Activated naive CD8-positive, alpha-beta T cell treated with anti-CD3 and anti-CD28 coated beads, Interleukin-2, amount 10 ng/mL, durations not matched to agents 7 days and 5 days (primary cell): ENCODE measurements at regions not wholly inside any gene's neighbourhood (a gene's known extent, or its start where the extent isn't known, plus 50 kb on each side); places are given as distances from the start of the nearest gene placed in this dataset.
"Not testable (repeated sequence)": the region's sequence is repeated elsewhere in the genome, so short reads cannot be mapped to it uniquely, and the experiment has no call there.

ENCODE experiments used
- ATAC-seq: fragments of 150-1000 bp; cut with Tn5 transposase; one replicate; pipeline ENCODE4 v1.10.0; 2021; ENCODE audit warnings: low read depth, moderate library complexity
- POLR2A ChIA-PET: fragments of 350-600 bp; sonication (Branson Sonifier 250); formaldehyde crosslinking; loops from one replicate; lab custom pipeline; 2021; ENCODE audit warnings: antibody characterized with exemption; lab: Charles Lee
- DNase-seq: peaks from one replicate; pipeline ENCODE4 v3.0.0; 2021
- H3K27ac Mint-ChIP-seq: one replicate; pipeline ENCODE4 v1.8.0; 2022; ENCODE audit warnings: mild to moderate bottlenecking, mixed read lengths
- H3K27me3 Mint-ChIP-seq: one replicate; pipeline ENCODE4 v1.8.0; 2022; ENCODE audit warnings: mild to moderate bottlenecking, moderate library complexity, mixed read lengths
- H3K36me3 Mint-ChIP-seq: one replicate; pipeline ENCODE4 v1.8.0; 2021; ENCODE audit warnings: mild to moderate bottlenecking, mixed read lengths
- H3K4me1 Mint-ChIP-seq: one replicate; pipeline ENCODE4 v1.8.0; 2021; ENCODE audit warnings: mixed read lengths
- H3K4me3 Mint-ChIP-seq: one replicate; pipeline ENCODE4 v1.8.0; 2022; ENCODE audit warnings: mild to moderate bottlenecking, moderate library complexity, mixed read lengths
- H3K9me3 Mint-ChIP-seq: one replicate; pipeline ENCODE4 v1.8.0; 2021; ENCODE audit warnings: mixed read lengths

- Mint-ChIP-seq H3K36me3 (no peaks in the 10 kb centered on the region), H3K4me3 (no peak overlapping the region), H3K27ac (no peak overlapping the region), H3K27me3 (no peaks in the 10 kb centered on the region), H3K9me3 (no peaks in the 10 kb centered on the region), H3K4me1 (peaks cover 2% of the 10 kb centered on the region)
- ATAC-seq (no peak), DNase-seq (no peak)
- POLR2A ChIA-PET: no interaction called here
These were observed 73.7 kb downstream of the GEMIN8 start for GRCh38 chrX:13955975-13956374.

- DNase-seq: no peak
- Mint-ChIP-seq H3K27ac (no peak overlapping the region), H3K9me3 (no peaks in the 10 kb centered on the region), H3K27me3 (peaks cover 2% of the 10 kb centered on the region), H3K4me3 (no peak overlapping the region), H3K36me3 (no peaks in the 10 kb centered on the region), H3K4me1 (peaks cover 2% of the 10 kb centered on the region)
- POLR2A ChIA-PET: no interaction called here
- no peak for ATAC-seq
These were observed 74.5 kb downstream of the GEMIN8 start for GRCh38 chrX:13955095-13955647.

- ATAC-seq: no peak
- Mint-ChIP-seq H3K27me3 (peaks cover 2% of the 10 kb centered on the region), H3K27ac (no peak overlapping the region), H3K36me3 (no peaks in the 10 kb centered on the region), H3K9me3 (no peaks in the 10 kb centered on the region), H3K4me1 (no peaks in the 10 kb centered on the region), H3K4me3 (no peak overlapping the region)
- no peak for DNase-seq
- POLR2A ChIA-PET: no interaction called here
These were observed 77.1 kb downstream of the GEMIN8 start for GRCh38 chrX:13952581-13952980.

DNA sequence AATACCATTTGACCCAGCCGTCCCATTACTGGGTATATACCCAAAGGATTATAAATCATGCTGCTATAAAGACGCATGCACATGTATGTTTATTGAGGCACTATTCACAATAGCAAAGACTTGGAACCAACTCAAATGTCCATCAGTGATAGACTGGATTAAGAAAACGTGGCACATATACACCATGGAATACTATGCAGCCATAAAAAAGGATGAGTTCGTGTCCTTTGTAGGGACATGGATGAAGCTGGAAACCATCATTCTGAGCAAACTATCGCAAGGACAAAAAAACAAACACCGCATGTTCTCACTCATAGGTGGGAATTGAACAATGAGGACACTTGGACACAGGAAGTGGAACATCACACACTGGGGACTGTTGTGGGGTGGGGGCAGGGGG lies 83.5 kb downstream of the GEMIN8 start:
- H3K4me1 Mint-ChIP-seq, ATAC-seq: not testable (repeated sequence)

DNA sequence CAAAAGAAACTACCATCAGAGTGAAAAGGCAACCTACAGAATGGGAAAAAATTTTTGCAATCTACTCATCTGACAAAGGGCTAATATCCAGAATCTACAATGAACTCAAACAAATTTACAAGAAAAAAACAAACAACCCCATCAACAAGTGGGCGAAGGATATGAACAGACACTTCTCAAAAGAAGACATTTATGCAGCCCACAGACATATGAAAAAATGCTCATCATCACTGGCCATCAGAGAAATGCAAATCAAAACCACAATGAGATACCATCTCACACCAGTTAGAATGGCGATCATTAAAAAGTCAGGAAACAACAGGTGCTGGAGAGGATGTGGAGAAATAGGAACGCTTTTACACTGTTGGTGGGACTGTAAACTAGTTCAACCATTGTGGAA lies 83.9 kb downstream of the GEMIN8 start:
- POLR2A ChIA-PET, H3K4me3 Mint-ChIP-seq, H3K36me3 Mint-ChIP-seq, H3K4me1 Mint-ChIP-seq, H3K27ac Mint-ChIP-seq, DNase-seq, ATAC-seq, H3K27me3 Mint-ChIP-seq, H3K9me3 Mint-ChIP-seq: not testable (repeated sequence)

More for the DNA sequence above, 83.5 kb downstream of the GEMIN8 start:
- POLR2A ChIA-PET, H3K4me3 Mint-ChIP-seq, H3K9me3 Mint-ChIP-seq, H3K27ac Mint-ChIP-seq, DNase-seq, H3K27me3 Mint-ChIP-seq, H3K36me3 Mint-ChIP-seq: not testable (repeated sequence)

GRCh38 chrX:13940671-13941070 lies 89.0 kb downstream of the GEMIN8 start:
- Mint-ChIP-seq H3K4me1 (no peaks in the 10 kb centered on the region), H3K27me3 (peaks cover 31% of the 10 kb centered on the region), H3K4me3 (no peak overlapping the region), H3K9me3 (no peaks in the 10 kb centered on the region), H3K27ac (no peak overlapping the region), H3K36me3 (no peaks in the 10 kb centered on the region)
- POLR2A ChIA-PET: no interaction called here
- DNase-seq (no peak), ATAC-seq (no peak)

DNA sequence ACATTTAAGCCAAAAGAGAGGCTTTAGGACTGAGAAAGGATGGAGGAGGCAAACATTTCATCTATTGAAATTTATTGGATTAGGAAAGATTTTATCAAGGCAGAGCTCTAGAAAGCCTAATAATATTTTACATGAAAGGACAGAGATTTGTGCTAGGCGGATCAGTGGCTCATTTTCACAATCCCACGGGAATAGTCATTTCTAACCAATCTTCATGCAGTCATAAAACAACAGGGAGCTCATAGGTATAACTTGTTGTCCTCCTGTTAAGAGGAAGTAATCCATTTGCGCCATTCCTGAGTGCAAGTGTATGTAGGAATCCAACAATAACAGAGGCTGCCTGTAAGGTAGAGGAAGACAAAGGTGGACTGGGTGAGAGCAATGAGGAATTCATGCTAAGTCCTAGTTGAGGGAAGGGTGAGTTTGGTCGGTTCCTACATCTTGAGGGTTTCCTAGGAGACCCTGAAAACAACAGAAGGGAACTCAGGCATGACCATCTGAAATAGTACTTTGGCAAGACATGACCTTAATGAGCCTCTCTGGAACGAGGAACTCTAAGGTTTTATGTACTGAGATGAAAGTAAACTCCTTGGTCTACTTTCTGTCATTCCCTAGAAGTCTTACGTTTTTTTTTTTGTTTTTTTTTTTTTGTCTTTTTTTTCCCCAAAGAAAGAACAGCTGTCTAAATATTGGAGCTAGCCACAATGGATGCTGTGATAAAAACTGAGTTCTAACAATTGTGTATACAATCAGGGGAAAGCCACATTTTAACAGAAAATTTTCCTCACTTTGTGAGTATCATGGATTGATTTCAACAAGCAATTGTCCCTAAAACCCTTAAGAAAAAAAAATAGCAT lies 89.7 kb downstream of the GEMIN8 start:
- DNase-seq (no peak), ATAC-seq (no peak)
- H3K36me3 Mint-ChIP-seq: no peaks in the 10 kb centered on the region
- H3K27ac Mint-ChIP-seq: no peak overlapping the region
- no peaks in the 10 kb centered on the region for H3K9me3 Mint-ChIP-seq
- H3K27me3 Mint-ChIP-seq: peaks cover 31% of the 10 kb centered on the region
- H3K4me1 Mint-ChIP-seq: no peaks in the 10 kb centered on the region
- POLR2A ChIA-PET: no interaction called here
- H3K4me3 Mint-ChIP-seq: no peak overlapping the region

- H3K27ac Mint-ChIP-seq: no peak overlapping the region
- no peaks in the 10 kb centered on the region for H3K36me3 Mint-ChIP-seq
- no peaks in the 10 kb centered on the region for H3K9me3 Mint-ChIP-seq
- DNase-seq (no peak), ATAC-seq (no peak)
- H3K27me3 Mint-ChIP-seq: peaks cover 34% of the 10 kb centered on the region
- peak overlapping the region; percentile 49 for H3K4me3 Mint-ChIP-seq
- POLR2A ChIA-PET: no interaction called here
- H3K4me1 Mint-ChIP-seq: no peaks in the 10 kb centered on the region
These were observed 90.7 kb downstream of the GEMIN8 start for GRCh38 chrX:13938829-13939530.

GRCh38 chrX:13938051-13938828 lies 91.5 kb downstream of the GEMIN8 start:
- DNase-seq: peak; percentile 24
- H3K9me3 Mint-ChIP-seq: no peaks in the 10 kb centered on the region
- POLR2A ChIA-PET: no interaction called here
- H3K4me3 Mint-ChIP-seq: peak overlapping the region; percentile 49
- ATAC-seq: no peak
- no peaks in the 10 kb centered on the region for H3K4me1 Mint-ChIP-seq
- H3K27me3 Mint-ChIP-seq: peaks cover 37% of the 10 kb centered on the region
- H3K36me3 Mint-ChIP-seq: no peaks in the 10 kb centered on the region
- no peak overlapping the region for H3K27ac Mint-ChIP-seq

DNA sequence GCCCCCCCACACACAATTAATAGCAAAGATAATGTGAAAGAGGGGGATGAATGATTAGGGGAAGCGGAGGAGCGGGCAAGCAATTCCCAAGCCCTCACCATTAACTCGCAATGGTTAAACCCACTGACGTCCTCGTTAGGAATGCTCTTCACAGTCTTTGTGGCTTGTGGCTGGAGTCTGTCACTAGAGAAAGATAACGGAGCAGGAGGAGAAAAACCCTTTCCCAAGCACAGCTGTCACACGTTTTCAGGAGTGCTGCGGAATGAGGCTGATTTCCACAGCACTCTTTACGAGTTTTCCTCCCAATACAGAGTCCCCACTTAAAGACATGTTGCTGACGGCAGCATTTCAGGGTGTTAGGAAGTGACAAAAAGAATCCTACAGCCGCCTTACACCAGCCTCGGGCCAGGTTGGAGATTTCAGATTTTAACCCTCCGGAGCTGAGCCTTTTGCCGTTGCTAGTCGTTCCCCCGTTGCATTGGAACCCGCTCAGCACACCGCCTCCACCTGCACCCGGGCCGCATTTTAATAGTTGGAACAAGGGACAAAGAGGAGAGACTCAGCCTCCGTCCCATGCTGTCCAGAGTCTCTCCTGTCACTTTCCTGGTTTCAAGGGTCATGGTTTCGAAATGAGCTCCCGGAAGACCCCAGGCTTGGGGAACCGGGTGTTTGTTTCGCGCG lies 92.2 kb downstream of the GEMIN8 start:
- H3K4me1 Mint-ChIP-seq: no peaks in the 10 kb centered on the region
- DNase-seq (no peak), ATAC-seq (no peak)
- POLR2A ChIA-PET: no interaction called here
- H3K36me3 Mint-ChIP-seq: no peaks in the 10 kb centered on the region
- no peak overlapping the region for H3K27ac Mint-ChIP-seq
- peaks cover 37% of the 10 kb centered on the region for H3K27me3 Mint-ChIP-seq
- no peaks in the 10 kb centered on the region for H3K9me3 Mint-ChIP-seq
- peak overlapping the region; percentile 47 for H3K4me3 Mint-ChIP-seq

DNA sequence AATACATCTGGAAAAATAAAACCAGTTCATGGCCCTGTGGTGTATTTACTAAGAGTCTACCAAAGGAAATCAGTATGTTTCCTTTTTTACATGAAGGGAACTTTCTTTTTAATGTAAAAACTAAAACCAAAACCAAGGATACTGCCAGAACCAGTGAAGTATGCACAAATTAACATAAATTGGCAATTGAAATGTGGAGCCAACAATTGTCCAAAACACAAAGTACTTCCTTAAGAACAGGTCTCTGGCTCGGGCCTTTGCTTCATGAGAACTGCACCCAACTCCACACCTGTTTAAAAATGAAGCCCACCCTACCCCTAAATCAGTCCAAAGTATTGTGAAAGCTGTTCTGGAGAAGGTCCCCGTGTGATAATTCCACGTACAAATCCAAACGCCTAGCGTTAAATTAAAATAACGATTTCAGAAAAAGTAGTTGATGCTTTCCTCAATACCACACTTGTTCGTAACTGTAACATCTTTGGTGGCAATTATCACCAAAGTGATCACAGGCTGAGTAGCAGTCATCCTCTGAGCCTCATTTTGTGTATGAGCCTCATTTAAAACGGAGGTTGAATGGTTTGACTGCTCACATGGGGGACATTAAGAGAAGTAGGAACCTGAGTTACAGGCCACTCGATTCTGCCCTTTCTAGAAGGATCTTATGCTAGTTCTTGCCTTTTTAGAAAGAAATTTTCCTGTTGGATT lies 93.0 kb downstream of the GEMIN8 start:
- Mint-ChIP-seq H3K27me3 (peaks cover 41% of the 10 kb centered on the region), H3K36me3 (no peaks in the 10 kb centered on the region), H3K4me1 (no peaks in the 10 kb centered on the region), H3K27ac (no peak overlapping the region), H3K9me3 (no peaks in the 10 kb centered on the region), H3K4me3 (no peak overlapping the region)
- POLR2A ChIA-PET: no interaction called here
- ATAC-seq (no peak), DNase-seq (no peak)

DNA sequence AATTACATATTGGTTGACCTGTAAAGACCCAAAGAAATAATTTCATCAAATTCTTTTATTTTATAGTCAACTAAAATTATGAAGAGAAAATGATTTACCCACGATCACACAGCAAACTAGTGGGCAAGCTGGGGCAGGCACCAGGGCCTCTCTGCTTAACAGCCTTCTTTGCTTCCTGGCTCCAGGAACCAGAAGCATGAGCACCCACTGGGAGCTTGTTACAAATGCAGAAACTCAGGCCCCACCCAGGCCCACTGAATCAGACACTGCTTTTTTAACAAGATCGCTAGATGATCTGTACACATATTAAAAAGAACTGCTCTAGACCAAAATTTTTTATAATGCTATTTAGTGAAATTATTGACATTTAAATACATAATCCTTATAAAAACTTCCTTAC lies 95.0 kb downstream of the GEMIN8 start:
- DNase-seq: no peak
- H3K36me3 Mint-ChIP-seq: no peaks in the 10 kb centered on the region
- H3K4me1 Mint-ChIP-seq: no peaks in the 10 kb centered on the region
- POLR2A ChIA-PET: no interaction called here
- no peak for ATAC-seq
- no peak overlapping the region for H3K27ac Mint-ChIP-seq
- H3K9me3 Mint-ChIP-seq: no peaks in the 10 kb centered on the region
- H3K4me3 Mint-ChIP-seq: no peak overlapping the region
- peaks cover 32% of the 10 kb centered on the region for H3K27me3 Mint-ChIP-seq
